ENCODE measurements at regions not wholly inside any gene's neighbourhood (a gene's known extent, or its start where the extent isn't known, plus 50 kb on each side); places are given as distances from the start of the nearest gene placed in this dataset.

DNA sequence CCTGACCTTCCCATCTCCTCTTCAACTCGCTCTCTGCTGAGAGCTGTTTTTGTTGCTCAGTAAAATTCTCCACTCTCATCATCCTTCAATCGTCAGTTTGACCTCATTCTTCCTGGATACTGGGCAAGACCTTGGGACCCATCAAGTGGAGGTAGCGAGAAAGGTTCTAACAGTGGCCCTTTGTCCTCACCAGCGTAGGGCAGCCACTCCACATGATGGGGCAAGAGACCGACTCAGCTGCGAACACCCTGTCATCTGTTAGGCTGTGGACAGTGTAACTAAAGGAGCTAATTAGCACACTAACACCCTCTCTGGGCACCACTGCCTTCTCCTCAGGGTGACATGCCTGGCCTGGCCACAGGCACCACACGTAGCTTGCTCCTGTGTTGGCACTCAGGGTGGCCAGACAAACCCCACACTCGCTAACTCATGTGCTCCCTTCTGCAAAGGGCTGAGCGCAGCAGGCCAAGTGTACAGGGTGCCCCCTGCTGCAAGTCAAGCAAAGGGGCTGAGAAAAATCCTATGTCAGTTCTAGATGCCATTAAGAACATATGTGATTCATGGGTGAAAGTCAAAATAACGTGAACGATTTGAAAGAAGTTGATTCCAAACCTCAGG, 1216.0 kb downstream of the SLITRK5 start:
- TF ChIP-seq, protein P1, sequence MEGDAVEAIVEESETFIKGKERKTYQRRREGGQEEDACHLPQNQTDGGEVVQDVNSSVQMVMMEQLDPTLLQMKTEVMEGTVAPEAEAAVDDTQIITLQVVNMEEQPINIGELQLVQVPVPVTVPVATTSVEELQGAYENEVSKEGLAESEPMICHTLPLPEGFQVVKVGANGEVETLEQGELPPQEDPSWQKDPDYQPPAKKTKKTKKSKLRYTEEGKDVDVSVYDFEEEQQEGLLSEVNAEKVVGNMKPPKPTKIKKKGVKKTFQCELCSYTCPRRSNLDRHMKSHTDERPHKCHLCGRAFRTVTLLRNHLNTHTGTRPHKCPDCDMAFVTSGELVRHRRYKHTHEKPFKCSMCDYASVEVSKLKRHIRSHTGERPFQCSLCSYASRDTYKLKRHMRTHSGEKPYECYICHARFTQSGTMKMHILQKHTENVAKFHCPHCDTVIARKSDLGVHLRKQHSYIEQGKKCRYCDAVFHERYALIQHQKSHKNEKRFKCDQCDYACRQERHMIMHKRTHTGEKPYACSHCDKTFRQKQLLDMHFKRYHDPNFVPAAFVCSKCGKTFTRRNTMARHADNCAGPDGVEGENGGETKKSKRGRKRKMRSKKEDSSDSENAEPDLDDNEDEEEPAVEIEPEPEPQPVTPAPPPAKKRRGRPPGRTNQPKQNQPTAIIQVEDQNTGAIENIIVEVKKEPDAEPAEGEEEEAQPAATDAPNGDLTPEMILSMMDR (IDR thresholded peaks at IDR 0.05) = no peak
- no peak for TF ChIP-seq POLR2A (IDR thresholded peaks at IDR 0.05)

Data from thyroid gland (tissue), 4 donors.